SK-N-SH (cell line): ENCODE measurements at regions not wholly inside any gene's neighbourhood (a gene's known extent, or its start where the extent isn't known, plus 50 kb on each side); places are given as distances from the start of the nearest gene placed in this dataset.
A peak's percentile ranks its signal among the peaks of the same experiment; 100 is the strongest.

Experiments used
- CTCF ChIA-PET: fragments of 300-600, 350-600 bp; formaldehyde crosslinking; extraction: SDS; loops from one replicate; lab custom pipeline; 2021; lab: Yijun Ruan, JAX
- POLR2A ChIA-PET: fragments of 350-600 bp; sonication (Branson Sonifier 250); formaldehyde crosslinking; extraction: SDS; loops from one replicate; lab custom pipeline; 2020; ENCODE audit warnings: antibody characterized with exemption, inconsistent platforms; lab: Yijun Ruan, JAX
- DNase-seq: peaks from one replicate; pipeline ENCODE4 v3.0.0; 2012
- H2AFZ ChIP-seq: fragments of 200-600 bp; sonication (generic); 2 replicates; pipeline ENCODE4 v1.8.1; 2016; ENCODE audit warnings: antibody characterized with exemption, mild to moderate bottlenecking, low read depth
- H3F3A ChIP-seq: fragments of 200-600 bp; sonication (generic); replicated peaks from 2 replicates; pipeline ENCODE3; 2016; ENCODE audit warnings: antibody characterized with exemption, mild to moderate bottlenecking; ENCODE audit not compliant: insufficient read depth
- H3K27ac ChIP-seq, 2 experiments: fragments of 200-500 bp in 1 of 2; fragments of 200-600 bp in 1 of 2; sonication (Bioruptor generic) in 1 of 2; sonication (generic), shearing (Covaris generic) in 1 of 2; 2 replicates each; pipeline versions ENCODE4 v1.5.1 to v1.6.1; 2014 to 2016; ENCODE audit warnings: low read depth in 2 of 2, inconsistent platforms in 1 of 2, low read length in 1 of 2, mild to moderate bottlenecking in 1 of 2, mixed read lengths in 1 of 2
- H3K27me3 ChIP-seq: fragments of 200-600 bp; sonication (generic), shearing (Covaris generic); 2 replicates; pipeline ENCODE4 v1.6.1; 2016; ENCODE audit warnings: mixed run types; ENCODE audit not compliant: insufficient read depth
- H3K36me3 ChIP-seq, 2 experiments: fragments of 200-500 bp in 1 of 2; fragments of 200-600 bp in 1 of 2; sonication (Bioruptor generic) in 1 of 2; sonication (generic) in 1 of 2; replicated peaks in 1 of 2; 2 replicates each; pipeline versions ENCODE3 to v1.5.1; 2014 to 2016; ENCODE audit warnings: low read length in 1 of 2, mild to moderate bottlenecking in 1 of 2; ENCODE audit not compliant: insufficient read depth in 2 of 2, control insufficient read depth in 1 of 2
- H3K4me1 ChIP-seq, 2 experiments: fragments of 200-500 bp in 1 of 2; fragments of 200-600 bp in 1 of 2; sonication (Bioruptor generic) in 1 of 2; sonication (generic), shearing (Covaris generic) in 1 of 2; 2 replicates each; pipeline versions ENCODE4 v1.5.1 to v1.6.1; 2014 to 2016; ENCODE audit warnings: low read depth in 1 of 2, low read length in 1 of 2, mixed run types in 1 of 2; ENCODE audit not compliant: insufficient read depth in 2 of 2, control insufficient read depth in 1 of 2
- H3K4me2 ChIP-seq: fragments of 200-600 bp; sonication (generic), shearing (Covaris generic); 2 replicates; pipeline ENCODE4 v1.6.1; 2017; ENCODE audit warnings: mixed run types
- H3K4me3 ChIP-seq, 2 experiments: fragments of 200-500 bp in 1 of 2; fragments of 200-600 bp in 1 of 2; sonication (Bioruptor generic) in 1 of 2; sonication (generic), shearing (Covaris generic) in 1 of 2; 2 replicates each; pipeline versions ENCODE4 v1.5.1 to v1.8.1; 2014 to 2016; ENCODE audit warnings: low read depth in 2 of 2, inconsistent platforms in 1 of 2, low read length in 1 of 2, mild to moderate bottlenecking in 1 of 2, mixed read lengths in 1 of 2, moderate library complexity in 1 of 2
- H3K79me2 ChIP-seq: fragments of 200-600 bp; sonication (generic); 2 replicates; pipeline ENCODE4 v1.8.1; 2017; ENCODE audit warnings: mild to moderate bottlenecking; ENCODE audit not compliant: insufficient read depth
- H3K9ac ChIP-seq: fragments of 200-600 bp; sonication (generic); 2 replicates; pipeline ENCODE4 v1.6.1; 2017; ENCODE audit warnings: mixed run types
- H3K9me2 ChIP-seq: fragments of 200-600 bp; sonication (generic); 2 replicates; pipeline ENCODE4 v1.6.1; 2017; ENCODE audit warnings: mixed run types
- H3K9me3 ChIP-seq: fragments of 200-600 bp; sonication (generic); 2 replicates; pipeline ENCODE4 v1.6.1; 2017; ENCODE audit warnings: mixed run types, mild to moderate bottlenecking, moderate library complexity
- H4K20me1 ChIP-seq: fragments of 200-600 bp; sonication (generic); 2 replicates; pipeline ENCODE4 v1.6.1; 2017; ENCODE audit warnings: mild to moderate bottlenecking, mixed run types; ENCODE audit not compliant: insufficient read depth
- EZH2phosphoT487 ChIP-seq: fragments of 200-600 bp; sonication (generic); IDR thresholded peaks from 2 replicates; pipeline ENCODE4 v1.6.1; 2017; ENCODE audit warnings: low read depth, mixed run types, mild to moderate bottlenecking, antibody characterized with exemption, moderate library complexity, borderline replicate concordance
- GATA2 ChIP-seq: sonication (generic); formaldehyde crosslinking; IDR thresholded peaks from 2 replicates; pipeline ENCODE4 v1.5.0; 2020; ENCODE audit warnings: mild to moderate bottlenecking, missing genetic modification reagents
- IRF3 ChIP-seq: fragments of 150-350 bp; IDR thresholded peaks from 2 replicates; pipeline ENCODE4 v1.6.1; 2016; ENCODE audit warnings: mild to moderate bottlenecking, low read depth, low read length
- NFIC ChIP-seq: IDR thresholded peaks from 2 replicates; pipeline ENCODE4 v1.4.0; 2012; ENCODE audit warnings: borderline replicate concordance
- REST ChIP-seq: IDR thresholded peaks from 2 replicates; pipeline ENCODE4 v1.6.1; 2012; ENCODE audit warnings: mild to moderate bottlenecking, low read depth, low read length, moderate library complexity
- TEAD4 ChIP-seq: IDR thresholded peaks from 2 replicates; pipeline ENCODE4 v1.4.0; 2012; ENCODE audit warnings: mild to moderate bottlenecking, borderline replicate concordance; ENCODE audit not compliant: insufficient read depth
- YY1 ChIP-seq: IDR thresholded peaks from 2 replicates; pipeline ENCODE4 v1.4.0; 2012; ENCODE audit warnings: low read depth, mild to moderate bottlenecking
- WGBS: methylation state at CpG from one replicate; pipeline ENCODE4 v1.1.6; 2017; ENCODE audit warnings: low lambda C conversion rate; 5-methylcytosine and 5-hydroxymethylcytosine counted together

GRCh38 chr18:55847960-55848359 lies 260.0 kb upstream of the TCF4 start (continued):
- TF ChIP-seq REST = no peak

- no peak overlapping the region for H3K4me3 ChIP-seq
- H3K4me1 ChIP-seq = peaks cover 0 to 16% of the 10 kb centered on the region in 2 experiments; a peak in 2 of 4 replicates
- no peak overlapping the region for H3K9ac ChIP-seq
- TF ChIP-seq IRF3 = no peak
- TF ChIP-seq GATA2 = no peak
- TF ChIP-seq NFIC = no peak
- no peak for TF ChIP-seq TEAD4
- no peaks in the 10 kb centered on the region for H3K9me3 ChIP-seq
- no peaks in the 10 kb centered on the region for H3K9me2 ChIP-seq
- no peak overlapping the region for H3K4me2 ChIP-seq
- H2AFZ ChIP-seq = peak overlapping the region; percentile 23; the same call in 1 of the 2 replicates
- 91% methylated on average over 4 of the region's 4 CpGs for WGBS
- no peaks in the 10 kb centered on the region for H3K36me3 ChIP-seq
- ChIA-PET CTCF (interaction anchor here (1.7 kb wide), 1 partner anchor 15 kb away, joined by 6 read pairs; no protein-coding TSS in a partner anchor), POLR2A (no interaction called here)
- no peaks in the 10 kb centered on the region for H3K79me2 ChIP-seq
- no peaks in the 10 kb centered on the region for H4K20me1 ChIP-seq
- no peaks in the 10 kb centered on the region for H3K27me3 ChIP-seq
- DNase-seq = no peak
- peaks cover 2% of the 10 kb centered on the region for H3F3A ChIP-seq
- H3K27ac ChIP-seq = peak overlapping the region in 1 of 2 experiments; percentile 47; a peak in 1 of 4 replicates
Observed at GRCh38 chr18:55845221-55845620, 257.2 kb upstream of the TCF4 start.

- no peak for DNase-seq
- Histone ChIP-seq H3K27ac (peak overlapping the region in 1 of 2 experiments; percentile 47; a peak in 1 of 4 replicates), H3K9ac (no peak overlapping the region), H3K4me2 (peak overlapping the region; percentile 23; the same call in 1 of the 2 replicates), H3K79me2 (no peaks in the 10 kb centered on the region), H2AFZ (peak overlapping the region; percentile 23; the same call in 1 of the 2 replicates), H3K4me1 (peaks cover 0 to 16% of the 10 kb centered on the region in 2 experiments; a peak in 2 of 4 replicates), H3F3A (peaks cover 5% of the 10 kb centered on the region), H3K9me3 (no peaks in the 10 kb centered on the region), H4K20me1 (no peaks in the 10 kb centered on the region), H3K4me3 (no peak overlapping the region), H3K36me3 (no peaks in the 10 kb centered on the region), H3K9me2 (no peaks in the 10 kb centered on the region), H3K27me3 (no peaks in the 10 kb centered on the region)
- ChIA-PET CTCF (interaction anchor here (1.2 kb wide), 1 partner anchor 19 kb away, joined by 3 read pairs; no protein-coding TSS in a partner anchor), POLR2A (no interaction called here)
- WGBS = 48% methylated on average over 4 of the region's 4 CpGs
- no peak for TF ChIP-seq EZH2phosphoT487
- TF ChIP-seq YY1 = no peak
Observed at GRCh38 chr18:55844382-55844781, 256.4 kb upstream of the TCF4 start.
